GM12891 (cell line): ENCODE measurements at regions not wholly inside any gene's neighbourhood (a gene's known extent, or its start where the extent isn't known, plus 50 kb on each side); places are given as distances from the start of the nearest gene placed in this dataset.

ENCODE experiments used
- PAX5 ChIP-seq: IDR thresholded peaks from 2 replicates; pipeline ENCODE4 v1.6.1; 2011; ENCODE audit warnings: low read length, moderate library complexity, mild to moderate bottlenecking; ENCODE audit not compliant: insufficient read depth, severe bottlenecking
- SPI1 ChIP-seq: IDR thresholded peaks from 2 replicates; pipeline ENCODE4 v1.6.1; 2011; ENCODE audit warnings: low read depth, low read length, control low read depth

DNA sequence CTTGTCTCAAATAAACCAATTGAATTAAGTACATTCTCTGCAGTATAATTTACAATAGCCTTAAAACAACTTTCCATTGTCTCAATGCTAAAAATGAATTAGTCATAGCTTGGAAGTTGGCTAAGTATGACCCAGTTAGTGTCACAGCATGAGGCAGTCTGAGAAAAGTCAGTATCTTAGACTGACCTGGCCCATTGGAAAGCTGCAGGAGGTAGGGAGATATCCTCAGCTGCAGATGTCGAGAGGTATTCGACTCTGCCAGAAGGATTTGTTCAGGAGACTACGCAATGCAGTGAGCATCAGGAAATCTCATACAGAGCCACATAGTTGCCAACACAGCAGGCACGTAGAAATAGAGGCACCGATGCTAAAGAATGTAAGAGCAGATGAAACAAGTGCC lies 350.9 kb upstream of the NRSN1 start:
- TF ChIP-seq SPI1 = no peak
- no peak for TF ChIP-seq PAX5
